Stomach (tissue), 4 donors: ENCODE measurements at regions not wholly inside any gene's neighbourhood (a gene's known extent, or its start where the extent isn't known, plus 50 kb on each side); places are given as distances from the start of the nearest gene placed in this dataset.

Experiments used
- EP300 ChIP-seq: sonication (generic); formaldehyde crosslinking; IDR thresholded peaks from one replicate; pipeline ENCODE4 v1.6.1; 2017; ENCODE audit warnings: antibody characterized with exemption
- POLR2A ChIP-seq, 4 donors: fragments of 450-650 bp; IDR thresholded peaks; one replicate each; pipeline ENCODE4 v1.6.1; 2016; ENCODE audit warnings: antibody characterized with exemption in 4 of 4, control low read depth in 2 of 4, mild to moderate bottlenecking in 1 of 4, moderate library complexity in 1 of 4
- POLR2AphosphoS5 ChIP-seq, 3 donors: sonication (generic); formaldehyde crosslinking; IDR thresholded peaks; one replicate each; pipeline ENCODE4 v1.6.1; 2016; ENCODE audit warnings: antibody characterized with exemption in 3 of 3
- TF ChIP-seq, protein P1 (sequence below), 7 experiments: fragments of 450-650 bp in 4 of 7; fragments of 200-600 bp in 3 of 7; sonication (generic) in 3 of 7; IDR thresholded peaks; one replicate each; pipeline ENCODE4 v1.5.1; 2016 to 2019; ENCODE audit warnings: antibody characterized with exemption in 7 of 7, control low read depth in 2 of 7, mild to moderate bottlenecking in 1 of 7

DNA sequence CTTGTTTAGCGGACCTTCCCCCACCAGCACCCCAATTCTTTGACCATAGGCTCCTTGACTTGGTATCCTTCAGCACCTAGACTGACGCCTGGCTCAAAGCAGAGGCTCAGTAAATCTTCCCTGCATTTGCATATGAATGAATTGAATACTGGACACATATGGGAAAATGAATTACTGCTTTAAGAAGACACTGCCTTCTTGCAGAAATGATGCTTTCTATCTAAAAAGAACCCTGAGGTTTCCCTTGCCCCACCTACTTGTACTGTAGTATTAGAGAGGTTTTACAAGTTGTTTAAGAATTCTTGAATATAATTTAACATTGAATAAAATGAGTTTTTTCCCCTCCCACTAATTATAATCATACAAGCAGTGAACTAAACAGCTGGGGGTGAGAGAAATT, 190.7 kb downstream of the SAMD5 start:
- TF ChIP-seq POLR2A (IDR thresholded peaks at IDR 0.05) (no peak), POLR2AphosphoS5 (IDR thresholded peaks at IDR 0.05) (no peak), EP300 (no peak)
- TF ChIP-seq, protein P1, sequence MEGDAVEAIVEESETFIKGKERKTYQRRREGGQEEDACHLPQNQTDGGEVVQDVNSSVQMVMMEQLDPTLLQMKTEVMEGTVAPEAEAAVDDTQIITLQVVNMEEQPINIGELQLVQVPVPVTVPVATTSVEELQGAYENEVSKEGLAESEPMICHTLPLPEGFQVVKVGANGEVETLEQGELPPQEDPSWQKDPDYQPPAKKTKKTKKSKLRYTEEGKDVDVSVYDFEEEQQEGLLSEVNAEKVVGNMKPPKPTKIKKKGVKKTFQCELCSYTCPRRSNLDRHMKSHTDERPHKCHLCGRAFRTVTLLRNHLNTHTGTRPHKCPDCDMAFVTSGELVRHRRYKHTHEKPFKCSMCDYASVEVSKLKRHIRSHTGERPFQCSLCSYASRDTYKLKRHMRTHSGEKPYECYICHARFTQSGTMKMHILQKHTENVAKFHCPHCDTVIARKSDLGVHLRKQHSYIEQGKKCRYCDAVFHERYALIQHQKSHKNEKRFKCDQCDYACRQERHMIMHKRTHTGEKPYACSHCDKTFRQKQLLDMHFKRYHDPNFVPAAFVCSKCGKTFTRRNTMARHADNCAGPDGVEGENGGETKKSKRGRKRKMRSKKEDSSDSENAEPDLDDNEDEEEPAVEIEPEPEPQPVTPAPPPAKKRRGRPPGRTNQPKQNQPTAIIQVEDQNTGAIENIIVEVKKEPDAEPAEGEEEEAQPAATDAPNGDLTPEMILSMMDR (IDR thresholded peaks at IDR 0.05), result no peak
